Liver (tissue), 8 donors: ENCODE measurements at regions not wholly inside any gene's neighbourhood (a gene's known extent, or its start where the extent isn't known, plus 50 kb on each side); places are given as distances from the start of the nearest gene placed in this dataset.

ENCODE experiments used
- DNase-seq: peaks from one replicate; pipeline ENCODE4 v3.0.0-alpha.2; 2017; ENCODE audit warnings: low spot score
- H3K27ac ChIP-seq, 2 donors: one replicate each; pipeline ENCODE4 v1.7.0; 2013; ENCODE audit warnings: inconsistent platforms in 2 of 2, low read length in 2 of 2, control low read depth in 1 of 2, low read depth in 1 of 2, mild to moderate bottlenecking in 1 of 2
- H3K27me3 ChIP-seq, 4 donors: one replicate each; pipeline versions ENCODE4 v1.6.1 to v1.7.0; 2013; ENCODE audit warnings: low read length in 3 of 4, inconsistent platforms in 1 of 4, mild to moderate bottlenecking in 1 of 4, moderate library complexity in 1 of 4; ENCODE audit not compliant: control insufficient read depth in 4 of 4, insufficient read depth in 4 of 4
- H3K36me3 ChIP-seq, 4 donors: one replicate each; pipeline versions ENCODE4 v1.6.1 to v1.7.0; 2013; ENCODE audit warnings: low read length in 3 of 4, mild to moderate bottlenecking in 3 of 4, low read depth in 1 of 4, moderate library complexity in 1 of 4; ENCODE audit not compliant: control insufficient read depth in 4 of 4, insufficient read depth in 3 of 4
- H3K4me1 ChIP-seq, 4 donors: one replicate each; pipeline versions ENCODE4 v1.6.1 to v1.7.0; 2013; ENCODE audit warnings: low read length in 3 of 4, mild to moderate bottlenecking in 3 of 4, moderate library complexity in 1 of 4; ENCODE audit not compliant: control insufficient read depth in 4 of 4, insufficient read depth in 4 of 4
- H3K4me3 ChIP-seq, 3 donors: one replicate each; pipeline versions ENCODE4 v1.6.1 to v1.7.0; 2013; ENCODE audit warnings: low read length in 3 of 3, control low read depth in 1 of 3, low read depth in 1 of 3, mild to moderate bottlenecking in 1 of 3
- H3K9ac ChIP-seq, 2 donors: one replicate each; pipeline ENCODE4 v1.7.0; 2013; ENCODE audit warnings: low read length in 2 of 2, mild to moderate bottlenecking in 2 of 2, moderate library complexity in 2 of 2, control low read depth in 1 of 2, low read depth in 1 of 2
- H3K9me3 ChIP-seq, 4 donors: one replicate each; pipeline versions ENCODE4 v1.6.1 to v1.7.0; 2013; ENCODE audit warnings: low read length in 3 of 4; ENCODE audit not compliant: control insufficient read depth in 4 of 4
- ATF3 ChIP-seq: IDR thresholded peaks from 2 replicates; pipeline ENCODE4 v1.6.1; 2016; ENCODE audit warnings: antibody characterized with exemption
- CTCF ChIP-seq: fragments of 150-350 bp; IDR thresholded peaks from 2 replicates; pipeline ENCODE4 v1.5.1; 2017; ENCODE audit warnings: improper control_type of control experiment, low read depth, low read length; ENCODE audit not compliant: missing input control
- EGR1 ChIP-seq, 2 donors: IDR thresholded peaks; 2 replicates each; pipeline ENCODE4 v1.6.1; 2016 to 2018; ENCODE audit warnings: antibody characterized with exemption in 2 of 2, low read depth in 2 of 2
- FOXA1 ChIP-seq: IDR thresholded peaks from 2 replicates; pipeline ENCODE4 v1.6.1; 2016; ENCODE audit warnings: antibody characterized with exemption
- FOXA2 ChIP-seq: IDR thresholded peaks from 2 replicates; pipeline ENCODE4 v1.6.1; 2016; ENCODE audit warnings: antibody characterized with exemption
- HNF4G ChIP-seq: IDR thresholded peaks from 2 replicates; pipeline ENCODE4 v1.6.1; 2016; ENCODE audit warnings: antibody characterized with exemption
- JUND ChIP-seq, 2 donors: IDR thresholded peaks; 2 replicates each; pipeline ENCODE4 v1.6.1; 2016; ENCODE audit warnings: antibody characterized with exemption in 2 of 2
- MAX ChIP-seq: IDR thresholded peaks from 2 replicates; pipeline ENCODE4 v1.6.1; 2016; ENCODE audit warnings: antibody characterized with exemption
- RAD21 ChIP-seq, 2 donors: IDR thresholded peaks; 2 replicates each; pipeline ENCODE4 v1.6.1; 2016; ENCODE audit warnings: antibody characterized with exemption in 2 of 2, mild to moderate bottlenecking in 2 of 2
- REST ChIP-seq: IDR thresholded peaks from 2 replicates; pipeline ENCODE4 v1.6.1; 2016; ENCODE audit warnings: antibody characterized with exemption, mild to moderate bottlenecking
- RXRA ChIP-seq, 2 donors: IDR thresholded peaks; 2 replicates each; pipeline ENCODE4 v1.6.1; 2017 to 2018; ENCODE audit warnings: antibody characterized with exemption in 2 of 2, mild to moderate bottlenecking in 1 of 2
- SP1 ChIP-seq: IDR thresholded peaks from 2 replicates; pipeline ENCODE4 v1.6.1; 2018; ENCODE audit warnings: antibody characterized with exemption, mild to moderate bottlenecking
- TAF1 ChIP-seq: conservative IDR thresholded peaks from 2 replicates; pipeline ENCODE4 v1.6.1; 2016; ENCODE audit warnings: antibody characterized with exemption, mild to moderate bottlenecking
- ZBTB33 ChIP-seq: IDR thresholded peaks from 2 replicates; pipeline ENCODE4 v1.6.1; 2016; ENCODE audit warnings: antibody characterized with exemption
- WGBS: extraction: QIAGEN DNeasy Blood & Tissue Kit; methylation state at CpG from one replicate; pipeline ENCODE4 v1.1.7; 2013; 5-methylcytosine and 5-hydroxymethylcytosine counted together
- donor health status: healthy.
- donor health status: healthy.
- donor health status: healthy.
- donor health status: healthy.
- donor health status: healthy.

- Histone ChIP-seq H3K36me3 (no peaks in the 10 kb centered on the region), H3K9ac (no peak overlapping the region), H3K4me3 (no peak overlapping the region), H3K9me3 (no peaks in the 10 kb centered on the region), H3K4me1 (peaks cover 0 to 6% (median under 1%) of the 10 kb centered on the region in 4 donors), H3K27ac (no peak overlapping the region), H3K27me3 (no peaks in the 10 kb centered on the region)
- TF ChIP-seq EGR1 (IDR thresholded peaks at IDR 0.05; ENCODE audit: low read depth in 2 of 2) (no peak), JUND (IDR thresholded peaks at IDR 0.05) (no peak), SP1 (no peak), RXRA (IDR thresholded peaks at IDR 0.05) (no peak), FOXA2 (no peak), FOXA1 (no peak), ZBTB33 (no peak), REST (no peak), RAD21 (IDR thresholded peaks at IDR 0.05) (no peak), ATF3 (no peak), TAF1 (no peak)
- WGBS = 90% methylated on average over 12 of the region's 12 CpGs
- DNase-seq = no peak
Measured at GRCh38 chr6:139539852-139540251, 165.4 kb upstream of the CITED2 start.

- TF ChIP-seq MAX (no peak), SP1 (no peak), RAD21 (IDR thresholded peaks at IDR 0.05) (no peak), EGR1 (IDR thresholded peaks at IDR 0.05; ENCODE audit: low read depth in 2 of 2) (no peak), FOXA2 (no peak), ZBTB33 (no peak), CTCF (no peak), HNF4G (no peak)
Measured at GRCh38 chr6:139538366-139538765, 163.9 kb upstream of the CITED2 start.

More at GRCh38 chr6:139538366-139538765, 163.9 kb upstream of the CITED2 start:
- no peaks in the 10 kb centered on the region for H3K9me3 ChIP-seq
- no peak overlapping the region for H3K9ac ChIP-seq
- peaks cover 0 to 11% (median under 1%) of the 10 kb centered on the region in 4 donors for H3K4me1 ChIP-seq
- H3K4me3 ChIP-seq = no peak overlapping the region
- no peak overlapping the region for H3K27ac ChIP-seq
- no peaks in the 10 kb centered on the region for H3K27me3 ChIP-seq
- WGBS = 94% methylated on average over 7 of the region's 7 CpGs
- H3K36me3 ChIP-seq = no peaks in the 10 kb centered on the region
- DNase-seq = no peak
